Suprapubic skin (tissue), 4 donors: ENCODE measurements at regions not wholly inside any gene's neighbourhood (a gene's known extent, or its start where the extent isn't known, plus 50 kb on each side); places are given as distances from the start of the nearest gene placed in this dataset.
A peak's percentile ranks its signal among the peaks of the same experiment; 100 is the strongest.

Source experiments
- DNase-seq, 2 donors: peaks; one replicate each; pipeline ENCODE4 v3.0.0-alpha.2; 2019; ENCODE audit warnings: low spot score in 2 of 2
- H3K27ac ChIP-seq: fragments of 200-600 bp; sonication (generic); one replicate; pipeline ENCODE4 v1.5.1; 2019
- H3K27me3 ChIP-seq: fragments of 200-600 bp; sonication (generic); one replicate; pipeline ENCODE4 v1.5.1; 2019
- H3K36me3 ChIP-seq: fragments of 200-600 bp; sonication (generic); one replicate; pipeline ENCODE4 v1.5.1; 2019
- H3K4me1 ChIP-seq: fragments of 200-600 bp; sonication (generic); one replicate; pipeline ENCODE4 v1.5.1; 2019
- H3K4me3 ChIP-seq: fragments of 200-600 bp; sonication (generic); one replicate; pipeline ENCODE4 v1.5.1; 2019; ENCODE audit warnings: mild to moderate bottlenecking
- H3K9me3 ChIP-seq: fragments of 200-600 bp; sonication (generic); one replicate; pipeline ENCODE4 v1.5.1; 2019
- EP300 ChIP-seq: sonication (generic); formaldehyde crosslinking; IDR thresholded peaks from one replicate; pipeline ENCODE4 v1.6.1; 2017; ENCODE audit warnings: antibody characterized with exemption
- POLR2A ChIP-seq, 2 donors: fragments of 450-650 bp; IDR thresholded peaks; one replicate each; pipeline ENCODE4 v1.6.1; 2017; ENCODE audit warnings: antibody characterized with exemption in 2 of 2, mild to moderate bottlenecking in 2 of 2, moderate library complexity in 2 of 2
- POLR2AphosphoS5 ChIP-seq, 3 donors: sonication (generic); formaldehyde crosslinking; IDR thresholded peaks; one replicate each; pipeline ENCODE4 v1.6.1; 2017; ENCODE audit warnings: antibody characterized with exemption in 3 of 3
- WGBS: methylation state at CpG from one replicate; pipeline ENCODE4 v1.1.5; 2018; 5-methylcytosine and 5-hydroxymethylcytosine counted together
- TF ChIP-seq, protein P1 (sequence below), 2 donors: fragments of 200-600 bp in 1 of 2; fragments of 450-650 bp in 1 of 2; sonication (generic) in 1 of 2; IDR thresholded peaks; one replicate each; pipeline ENCODE4 v1.5.1; 2016 to 2019; ENCODE audit warnings: antibody characterized with exemption in 2 of 2, mild to moderate bottlenecking in 1 of 2, moderate library complexity in 1 of 2

DNA sequence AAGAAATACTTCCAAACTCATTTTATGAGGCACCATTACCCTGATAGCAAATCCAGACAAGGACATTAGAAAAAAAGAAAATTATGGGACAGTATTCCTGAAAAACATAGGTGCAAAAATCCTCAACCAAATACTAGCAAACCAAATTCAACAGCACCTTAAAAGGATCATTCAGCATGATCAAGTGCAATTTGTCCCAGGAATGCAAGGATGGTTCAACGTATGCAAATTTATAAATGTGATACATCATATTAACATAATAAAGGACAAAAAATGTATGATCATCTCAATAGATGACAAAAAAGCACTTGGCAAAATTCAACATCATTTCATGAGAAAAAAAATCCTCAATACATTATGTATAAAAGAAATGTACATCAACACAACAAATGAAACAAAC, 162.9 kb downstream of the DUSP6 start:
- H3K9me3 ChIP-seq: peaks cover 9% of the 10 kb centered on the region
- H3K36me3 ChIP-seq: no peaks in the 10 kb centered on the region
- 95% methylated on average over 1 of the region's 1 CpG for WGBS
- H3K27me3 ChIP-seq: no peaks in the 10 kb centered on the region
- DNase-seq: no peak
- no peak overlapping the region for H3K4me3 ChIP-seq
- H3K27ac ChIP-seq: no peak overlapping the region
- no peak for TF ChIP-seq EP300
- no peak for TF ChIP-seq POLR2AphosphoS5 (IDR thresholded peaks at IDR 0.05)
- TF ChIP-seq POLR2A (IDR thresholded peaks at IDR 0.05): no peak
- TF ChIP-seq, protein P1, sequence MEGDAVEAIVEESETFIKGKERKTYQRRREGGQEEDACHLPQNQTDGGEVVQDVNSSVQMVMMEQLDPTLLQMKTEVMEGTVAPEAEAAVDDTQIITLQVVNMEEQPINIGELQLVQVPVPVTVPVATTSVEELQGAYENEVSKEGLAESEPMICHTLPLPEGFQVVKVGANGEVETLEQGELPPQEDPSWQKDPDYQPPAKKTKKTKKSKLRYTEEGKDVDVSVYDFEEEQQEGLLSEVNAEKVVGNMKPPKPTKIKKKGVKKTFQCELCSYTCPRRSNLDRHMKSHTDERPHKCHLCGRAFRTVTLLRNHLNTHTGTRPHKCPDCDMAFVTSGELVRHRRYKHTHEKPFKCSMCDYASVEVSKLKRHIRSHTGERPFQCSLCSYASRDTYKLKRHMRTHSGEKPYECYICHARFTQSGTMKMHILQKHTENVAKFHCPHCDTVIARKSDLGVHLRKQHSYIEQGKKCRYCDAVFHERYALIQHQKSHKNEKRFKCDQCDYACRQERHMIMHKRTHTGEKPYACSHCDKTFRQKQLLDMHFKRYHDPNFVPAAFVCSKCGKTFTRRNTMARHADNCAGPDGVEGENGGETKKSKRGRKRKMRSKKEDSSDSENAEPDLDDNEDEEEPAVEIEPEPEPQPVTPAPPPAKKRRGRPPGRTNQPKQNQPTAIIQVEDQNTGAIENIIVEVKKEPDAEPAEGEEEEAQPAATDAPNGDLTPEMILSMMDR (IDR thresholded peaks at IDR 0.05): no peak
- H3K4me1 ChIP-seq: peaks cover 7% of the 10 kb centered on the region

DNA sequence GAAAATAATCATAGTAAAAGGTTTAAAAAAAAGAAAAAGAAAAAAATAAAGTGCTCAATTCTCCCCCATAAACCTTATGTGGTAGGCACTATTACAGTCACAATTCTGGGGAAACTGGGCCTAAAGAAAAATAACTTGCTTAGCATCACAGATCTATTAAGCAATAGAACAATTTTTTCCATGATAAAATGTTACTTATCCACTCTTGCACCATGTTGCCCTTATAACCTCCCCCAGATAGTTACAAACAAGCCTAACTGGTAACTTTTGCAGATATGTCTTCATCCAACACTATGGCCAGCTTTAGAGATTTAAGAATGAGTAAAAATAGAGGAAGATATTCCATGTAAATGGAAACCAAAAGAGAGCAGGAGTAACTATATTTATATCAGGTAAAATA, 164.8 kb downstream of the DUSP6 start:
- Histone ChIP-seq H3K27me3 (no peaks in the 10 kb centered on the region), H3K9me3 (peaks cover 9% of the 10 kb centered on the region), H3K36me3 (no peaks in the 10 kb centered on the region), H3K4me3 (no peak overlapping the region), H3K4me1 (peaks cover 11% of the 10 kb centered on the region), H3K27ac (no peak overlapping the region)
- no peak for DNase-seq
- TF ChIP-seq POLR2A (IDR thresholded peaks at IDR 0.05): no peak
- TF ChIP-seq EP300: no peak
- TF ChIP-seq, protein P1 (IDR thresholded peaks at IDR 0.05): no peak
- TF ChIP-seq POLR2AphosphoS5 (IDR thresholded peaks at IDR 0.05): no peak

DNA sequence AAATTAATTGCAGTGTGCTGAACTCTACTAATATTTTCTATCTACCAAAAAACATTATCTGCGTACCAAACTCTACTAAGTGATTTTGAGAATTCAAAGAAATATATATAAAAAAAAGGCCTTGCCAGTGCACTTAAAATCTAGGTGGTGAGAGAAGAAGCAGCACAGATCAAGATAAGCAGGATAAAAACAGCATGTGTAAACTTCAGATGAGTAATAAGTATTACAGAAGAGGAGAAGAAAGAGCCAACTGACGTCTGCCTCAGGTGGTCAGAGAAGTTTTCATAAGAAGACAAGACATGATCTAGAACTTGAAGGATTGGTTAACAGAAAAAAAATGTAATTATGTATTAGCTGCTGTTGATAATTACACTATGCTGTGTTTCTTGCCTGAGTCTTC, 166.4 kb downstream of the DUSP6 start:
- Histone ChIP-seq H3K4me1 (peaks cover 25% of the 10 kb centered on the region), H3K9me3 (peaks cover 9% of the 10 kb centered on the region), H3K36me3 (no peaks in the 10 kb centered on the region), H3K27me3 (no peaks in the 10 kb centered on the region), H3K4me3 (no peak overlapping the region), H3K27ac (no peak overlapping the region)
- 66% methylated on average over 2 of the region's 2 CpGs for WGBS
- TF ChIP-seq, protein P1 (IDR thresholded peaks at IDR 0.05): no peak
- DNase-seq: no peak

DNA sequence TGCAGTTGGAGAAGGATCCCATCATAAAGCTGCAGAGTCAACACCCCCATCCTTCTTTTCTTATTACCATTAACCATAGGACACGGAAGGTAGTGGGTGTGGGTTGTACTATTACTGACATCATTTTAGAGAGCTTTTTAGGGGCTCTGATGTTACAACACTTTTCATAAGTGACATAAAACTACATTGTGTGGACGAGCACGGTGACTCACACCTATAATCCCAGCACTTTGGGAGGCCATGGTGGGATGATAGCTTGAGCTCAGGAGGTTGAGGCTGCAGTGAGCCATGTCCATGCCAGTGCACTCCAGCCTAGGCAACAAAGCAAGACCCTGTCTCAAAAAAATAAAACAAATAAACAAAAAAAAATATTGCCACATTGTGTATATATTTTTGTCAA, 167.1 kb downstream of the DUSP6 start:
- WGBS: 92% methylated on average over 3 of the region's 3 CpGs
- H3K9me3 ChIP-seq: peaks cover 9% of the 10 kb centered on the region
- no peaks in the 10 kb centered on the region for H3K36me3 ChIP-seq
- no peak for TF ChIP-seq POLR2AphosphoS5 (IDR thresholded peaks at IDR 0.05)
- TF ChIP-seq POLR2A (IDR thresholded peaks at IDR 0.05): no peak
- no peak for TF ChIP-seq EP300
- TF ChIP-seq, protein P1 (IDR thresholded peaks at IDR 0.05): no peak
- peaks cover 32% of the 10 kb centered on the region for H3K4me1 ChIP-seq
- no peak overlapping the region for H3K27ac ChIP-seq
- no peak overlapping the region for H3K4me3 ChIP-seq
- DNase-seq: no peak
- H3K27me3 ChIP-seq: no peaks in the 10 kb centered on the region

DNA sequence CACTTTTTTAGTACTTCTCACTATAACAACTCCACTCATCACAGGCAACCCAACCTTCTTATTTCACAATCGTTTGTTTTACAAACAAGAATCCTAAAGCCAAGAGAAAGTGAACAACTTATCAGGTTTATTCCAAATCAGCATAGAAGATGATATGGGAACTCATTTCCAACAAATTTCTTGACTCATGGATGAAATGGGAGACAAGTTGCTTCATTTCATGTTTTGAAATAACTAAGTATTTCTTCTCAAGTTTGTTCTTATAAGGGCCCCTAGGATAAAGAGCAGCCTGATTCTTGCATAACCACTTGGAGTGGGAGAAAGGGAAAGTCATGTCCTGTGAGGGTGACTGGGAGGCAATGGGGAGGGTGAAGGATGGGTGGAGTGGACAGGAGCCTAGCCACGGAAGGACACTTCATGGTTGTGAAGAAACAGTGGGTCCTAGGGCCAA, 168.3 kb downstream of the DUSP6 start:
- peak in 1 of 3 donors; percentile 83 for TF ChIP-seq POLR2AphosphoS5 (IDR thresholded peaks at IDR 0.05)
- TF ChIP-seq POLR2A (IDR thresholded peaks at IDR 0.05): no peak
- TF ChIP-seq, protein P1 (IDR thresholded peaks at IDR 0.05): no peak
- H3K4me1 ChIP-seq: peaks cover 43% of the 10 kb centered on the region
- H3K9me3 ChIP-seq: peaks cover 5% of the 10 kb centered on the region
- WGBS: 50% methylated on average over 2 of the region's 2 CpGs
- no peaks in the 10 kb centered on the region for H3K36me3 ChIP-seq
- H3K27ac ChIP-seq: peak overlapping the region; percentile 53
- no peak overlapping the region for H3K4me3 ChIP-seq
- peak; percentile 81 to 85 for DNase-seq
- H3K27me3 ChIP-seq: no peaks in the 10 kb centered on the region
